NT2/D1 (cell line): ENCODE measurements at regions not wholly inside any gene's neighbourhood (a gene's known extent, or its start where the extent isn't known, plus 50 kb on each side); places are given as distances from the start of the nearest gene placed in this dataset.

Source experiments
- SUZ12 ChIP-seq: IDR thresholded peaks from 2 replicates; pipeline ENCODE4 v1.6.1; 2011; ENCODE audit not compliant: insufficient read length, insufficient read depth; ENCODE audit errors: extremely low read depth
- ZNF274 ChIP-seq: IDR thresholded peaks from 2 replicates; pipeline ENCODE4 v1.6.1; 2011; ENCODE audit warnings: mild to moderate bottlenecking, low read depth, low read length

GRCh38 chr15:31448635-31448979 is 122.0 kb downstream of the KLF13 start:
- TF ChIP-seq ZNF274 (no peak), SUZ12 (no peak)
